Esophagus muscularis mucosa (tissue), 3 donors: ENCODE measurements at regions not wholly inside any gene's neighbourhood (a gene's known extent, or its start where the extent isn't known, plus 50 kb on each side); places are given as distances from the start of the nearest gene placed in this dataset.

Source experiments
- CTCF ChIP-seq, 3 experiments: fragments of 200-600 bp in 2 of 3; fragments of 450-650 bp in 1 of 3; sonication (generic) in 2 of 3; IDR thresholded peaks; one replicate each; pipeline ENCODE4 v1.5.1; 2017 to 2019; ENCODE audit warnings: antibody characterized with exemption in 3 of 3, mild to moderate bottlenecking in 2 of 3, moderate library complexity in 1 of 3
- POLR2A ChIP-seq: fragments of 450-650 bp; IDR thresholded peaks from one replicate; pipeline ENCODE4 v1.6.1; 2017; ENCODE audit warnings: antibody characterized with exemption, moderate library complexity, mild to moderate bottlenecking, low read depth
- POLR2AphosphoS5 ChIP-seq, 2 donors: sonication (generic); formaldehyde crosslinking; IDR thresholded peaks; one replicate each; pipeline ENCODE4 v1.6.1; 2017; ENCODE audit warnings: antibody characterized with exemption in 2 of 2

- TF ChIP-seq CTCF (IDR thresholded peaks at IDR 0.05) (no peak), POLR2A (no peak), POLR2AphosphoS5 (IDR thresholded peaks at IDR 0.05) (no peak)
Observed at GRCh38 chr6:88441346-88441745, 275.2 kb upstream of the CNR1 start.
